Iris pigment epithelial cell (primary cell): ENCODE measurements at regions not wholly inside any gene's neighbourhood (a gene's known extent, or its start where the extent isn't known, plus 50 kb on each side); places are given as distances from the start of the nearest gene placed in this dataset.
"Not testable (repeated sequence)": the region's sequence is repeated elsewhere in the genome, so short reads cannot be mapped to it uniquely, and the experiment has no call there.

Source experiments
- DNase-seq: peaks from one replicate; pipeline ENCODE4 v3.0.0-alpha.2; 2011; ENCODE audit warnings: low read depth

DNA sequence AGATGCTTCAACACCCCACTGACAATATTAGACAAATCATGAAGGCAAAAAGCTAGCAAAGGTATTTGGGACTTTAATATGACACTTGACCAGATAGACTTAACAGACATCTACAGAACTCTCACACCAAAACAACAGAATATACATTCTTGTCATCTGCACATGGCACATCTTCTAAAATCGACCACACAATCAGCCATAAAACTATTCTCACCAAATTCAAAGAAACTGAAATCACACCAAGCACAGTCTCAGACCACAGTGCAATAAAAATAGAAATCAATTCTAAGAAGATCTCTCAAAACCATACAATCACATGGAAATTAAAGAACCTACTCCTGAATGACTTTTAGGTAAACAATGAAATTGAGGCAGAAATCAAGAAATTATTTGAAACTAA lies 340.8 kb downstream of the PPP1R2C start:
- no peak for DNase-seq

DNA sequence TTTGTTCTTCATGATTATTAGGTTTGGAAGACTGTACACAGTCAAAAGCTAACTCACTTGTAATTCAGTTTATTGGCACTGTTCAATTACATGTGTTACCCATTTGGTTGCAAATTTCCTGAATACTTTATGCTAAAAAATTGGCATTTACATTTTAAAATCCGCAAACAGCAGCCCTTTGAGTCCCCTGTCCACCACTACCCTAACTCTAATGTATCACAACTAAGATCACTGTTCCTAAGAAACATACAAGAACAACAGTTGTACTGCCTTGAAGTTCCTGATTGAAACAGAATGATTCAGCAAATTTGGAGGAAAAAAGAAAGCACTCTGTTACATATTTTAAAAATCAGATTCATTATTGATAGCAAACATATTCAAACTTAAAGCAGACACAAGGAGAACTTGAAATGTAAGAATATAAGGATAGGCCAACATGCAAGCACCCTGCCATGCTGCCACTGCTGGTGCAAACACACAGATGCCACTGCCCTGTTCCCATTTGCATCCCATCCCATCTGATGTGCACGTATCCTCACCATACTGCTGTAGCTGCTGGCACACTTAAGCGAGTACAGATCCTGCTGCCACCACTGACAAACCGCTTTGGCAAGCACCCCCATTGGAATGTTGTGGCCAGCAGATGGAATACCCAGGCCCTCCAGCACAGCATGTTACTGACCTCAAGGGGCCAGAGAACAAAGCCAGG lies 343.4 kb downstream of the PPP1R2C start:
- no peak for DNase-seq

DNA sequence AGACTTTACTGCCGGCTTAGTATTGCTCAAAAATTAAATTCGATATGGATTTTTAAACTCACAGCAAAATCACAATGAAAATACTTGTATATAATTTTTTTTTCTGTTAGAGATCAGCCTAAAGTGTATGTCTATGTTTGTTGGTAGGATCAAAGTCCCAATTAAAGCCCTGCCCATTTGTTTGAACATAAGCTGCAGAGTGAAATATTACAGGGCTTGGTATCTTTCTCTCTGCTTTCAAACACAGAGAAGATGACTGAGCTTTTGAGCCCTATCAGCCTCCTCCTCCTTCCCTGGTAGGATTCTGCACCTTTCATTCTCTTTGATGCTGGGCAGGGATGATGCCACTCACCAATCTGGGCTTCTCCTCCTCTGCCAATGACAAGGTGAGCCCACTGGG lies 345.4 kb downstream of the PPP1R2C start:
- DNase-seq, result no peak

DNA sequence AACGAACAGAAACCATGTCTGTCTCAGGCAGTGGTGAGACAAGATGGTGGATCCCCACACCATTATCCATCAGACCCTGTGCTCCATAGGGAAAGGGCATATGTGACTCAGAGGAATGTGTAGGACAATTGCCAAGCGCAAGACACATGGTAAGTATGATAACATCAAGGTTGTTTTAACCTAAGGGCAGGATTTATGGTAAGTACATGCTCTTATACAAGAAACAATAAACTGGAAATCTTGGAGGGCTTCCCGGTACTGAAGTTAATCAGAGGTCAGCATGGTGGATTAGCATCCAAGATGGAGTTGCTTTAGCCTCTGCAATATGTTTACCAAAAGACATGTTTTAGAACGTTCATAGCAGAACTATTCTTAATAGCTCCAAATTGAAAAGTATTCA lies 355.0 kb downstream of the PPP1R2C start:
- no peak for DNase-seq

DNA sequence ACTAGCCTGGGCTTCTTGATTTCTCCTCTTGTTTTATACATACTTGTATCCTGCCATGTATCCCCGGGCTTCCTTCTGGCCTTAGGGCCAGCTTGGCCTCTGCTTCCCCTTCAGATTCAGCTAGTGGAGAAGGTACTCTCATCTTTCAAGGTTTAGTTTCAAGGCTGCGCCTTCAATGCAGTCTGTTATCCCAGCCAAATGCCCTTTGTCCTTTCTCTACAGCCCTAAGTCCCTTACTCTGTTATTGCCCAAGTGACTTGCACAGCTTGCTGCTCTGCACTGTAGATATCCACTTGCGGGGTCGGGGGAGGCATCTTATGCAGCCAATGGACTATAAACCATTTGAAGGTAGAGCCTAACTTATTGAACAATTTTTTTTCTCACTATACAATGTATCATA lies 357.5 kb downstream of the PPP1R2C start:
- DNase-seq, result no peak

DNA sequence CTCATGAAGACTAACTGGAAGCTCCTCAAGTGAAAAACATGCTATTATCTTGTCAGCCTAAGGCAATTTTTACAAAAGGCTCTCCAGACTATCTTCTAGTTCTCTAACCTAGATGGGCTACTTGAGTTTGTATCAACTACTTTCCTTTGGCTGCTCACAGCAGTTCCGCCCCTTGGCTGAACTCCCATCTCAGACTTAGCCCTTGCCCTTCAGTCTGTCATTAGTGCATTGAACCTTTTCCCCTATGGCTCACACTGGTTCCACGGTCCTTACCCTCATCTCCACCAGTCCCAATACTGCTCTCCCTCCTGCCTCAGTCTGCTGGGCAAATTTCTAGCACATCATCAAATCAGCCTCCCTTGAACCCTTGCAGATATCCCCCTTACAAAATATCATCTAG lies 362.3 kb downstream of the PPP1R2C start:
- DNase-seq, result no peak

DNA sequence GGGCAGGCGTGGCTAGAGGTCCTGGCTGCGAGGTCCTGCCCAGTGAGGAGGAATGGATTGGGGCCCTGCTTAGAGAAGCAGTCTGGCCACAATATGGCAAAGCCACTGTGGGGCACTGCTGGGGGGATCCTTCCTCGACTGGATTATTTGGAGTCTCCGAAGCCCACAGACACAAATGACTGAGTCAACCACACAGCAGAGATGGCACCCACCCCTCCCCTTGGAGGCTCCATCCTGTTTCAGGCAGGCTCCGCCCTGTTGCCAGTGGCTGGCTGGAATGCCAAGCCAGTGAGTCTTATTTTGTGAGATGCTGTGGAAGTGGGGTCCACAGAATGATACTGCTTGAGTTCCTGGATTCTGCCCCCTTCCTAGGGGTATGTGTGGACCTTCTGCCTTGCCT lies 363.9 kb downstream of the PPP1R2C start:
- DNase-seq, result no peak

DNA sequence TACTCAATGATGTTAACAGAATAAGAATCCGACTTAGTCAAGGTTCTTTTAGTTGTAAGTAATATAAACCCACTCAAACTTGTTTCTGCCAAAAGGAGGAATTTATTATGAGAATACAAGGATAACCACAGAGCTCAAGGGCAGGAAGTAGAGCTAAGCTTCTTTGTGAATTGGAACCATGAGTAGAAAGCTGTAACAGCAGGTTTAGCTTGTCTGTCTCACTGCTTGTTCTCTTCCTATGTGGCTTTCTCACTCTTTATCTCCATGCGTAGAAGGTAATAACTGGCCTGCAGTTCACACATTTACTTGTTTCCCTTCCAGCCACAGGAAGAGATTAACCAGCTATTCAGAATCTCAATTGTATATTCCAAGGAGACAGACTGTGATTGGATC lies 378.3 kb downstream of the PPP1R2C start:
- no peak for DNase-seq

DNA sequence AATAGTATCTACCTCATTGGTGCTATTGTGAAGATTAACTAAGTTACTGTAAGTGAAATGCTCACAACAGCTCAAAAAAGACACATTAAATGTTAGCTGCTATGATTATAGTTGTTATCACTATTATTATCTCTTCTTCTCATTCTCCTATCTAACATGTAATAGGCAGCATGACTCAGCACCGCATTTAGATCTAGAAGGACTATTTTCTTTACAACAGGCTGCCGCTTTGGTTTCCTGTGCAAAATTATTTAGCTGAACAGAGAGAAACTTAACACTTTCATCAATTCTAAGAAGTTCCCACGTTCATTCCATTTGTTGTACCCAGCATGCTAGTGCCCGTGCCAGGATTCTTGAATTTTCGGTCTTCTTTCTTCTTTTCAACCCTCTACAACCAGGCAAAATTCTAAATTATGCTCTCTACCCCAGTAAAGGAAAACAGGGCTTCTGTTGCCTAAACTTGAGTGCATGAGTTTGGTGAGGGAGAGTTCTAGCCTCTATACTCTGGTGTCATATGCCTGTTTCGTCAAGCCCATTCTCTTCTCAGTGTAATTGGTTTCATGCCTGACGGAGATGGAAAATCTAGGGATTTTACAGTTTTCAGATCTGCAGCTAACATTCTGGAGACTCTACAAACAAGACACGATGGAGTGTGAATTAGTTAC lies 378.9 kb downstream of the PPP1R2C start:
- peak; percentile 10 for DNase-seq

DNA sequence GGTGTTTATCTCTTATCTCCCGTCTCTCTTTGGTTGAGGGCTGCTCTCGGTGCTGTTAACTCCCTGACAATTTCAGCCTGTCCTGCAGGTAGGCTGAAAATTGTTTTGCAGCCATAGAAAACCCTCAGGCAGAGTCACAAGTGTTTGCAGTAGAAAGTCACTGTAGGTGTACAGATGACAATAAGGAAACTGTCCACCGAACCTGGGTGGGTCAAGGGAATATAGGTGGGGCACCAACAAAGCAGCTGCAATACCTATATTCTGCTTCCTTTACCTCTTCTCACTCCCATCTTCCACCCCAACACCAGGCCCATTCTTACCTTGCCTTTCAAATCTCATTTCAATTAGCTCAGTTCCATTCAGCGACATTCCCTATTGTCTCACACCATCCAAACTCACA lies 381.8 kb downstream of the PPP1R2C start:
- DNase-seq, result no peak

DNA sequence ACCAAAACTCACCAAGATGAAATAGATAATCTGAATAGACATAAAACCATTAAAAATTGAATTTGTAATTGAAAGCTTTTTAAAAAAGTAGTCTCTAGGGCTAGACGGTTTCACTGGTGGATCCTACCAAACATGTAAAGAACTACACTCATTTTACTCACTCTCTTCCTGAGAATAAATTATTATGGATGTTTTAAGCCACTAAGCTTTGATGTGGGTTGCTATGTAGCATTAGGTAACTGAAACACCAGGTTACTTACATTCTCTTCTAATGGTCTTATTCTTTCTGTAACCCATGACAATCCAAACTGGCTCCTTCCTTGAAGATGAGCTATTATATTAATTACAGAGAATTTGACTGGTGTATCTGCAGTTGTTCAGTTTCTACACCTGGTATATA lies 385.1 kb downstream of the PPP1R2C start:
- no peak for DNase-seq

DNA sequence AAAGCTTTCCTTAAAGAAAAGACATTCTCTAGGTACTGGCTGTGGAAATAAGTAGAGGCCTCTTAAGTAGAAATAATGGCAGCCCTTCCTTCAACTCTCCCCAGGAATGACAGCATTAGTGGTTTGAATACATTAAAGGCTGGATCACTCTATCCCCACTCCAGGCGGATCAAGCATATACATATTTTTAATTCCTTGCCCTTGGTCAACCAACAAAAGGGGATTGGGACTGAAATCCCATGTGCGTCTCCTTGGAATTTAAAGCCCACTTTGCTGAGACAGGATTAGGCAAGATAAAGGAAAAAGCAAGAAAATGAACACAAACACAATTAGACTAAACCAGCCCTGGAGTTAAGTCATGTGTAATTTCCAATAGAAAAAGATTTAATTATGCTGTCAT lies 391.3 kb downstream of the PPP1R2C start:
- no peak for DNase-seq

DNA sequence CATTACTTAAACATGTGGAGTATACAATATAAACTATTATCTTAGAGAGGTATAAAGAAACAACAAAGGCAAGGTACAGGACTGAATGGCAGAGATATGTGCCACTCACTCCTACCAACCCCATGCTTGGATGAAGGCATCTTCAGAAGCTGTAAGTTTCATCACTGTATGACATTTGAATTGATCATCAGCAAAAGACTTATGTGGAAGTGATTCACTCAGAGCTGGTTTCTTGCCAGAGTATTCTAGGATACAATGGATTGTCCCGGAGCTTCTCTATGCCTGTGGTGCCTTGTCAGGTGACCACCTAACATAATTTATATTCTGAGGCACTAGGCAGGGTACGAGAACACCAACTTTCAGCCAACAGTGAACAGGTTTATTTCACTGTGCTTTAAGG lies 392.2 kb downstream of the PPP1R2C start:
- DNase-seq, result no peak

DNA sequence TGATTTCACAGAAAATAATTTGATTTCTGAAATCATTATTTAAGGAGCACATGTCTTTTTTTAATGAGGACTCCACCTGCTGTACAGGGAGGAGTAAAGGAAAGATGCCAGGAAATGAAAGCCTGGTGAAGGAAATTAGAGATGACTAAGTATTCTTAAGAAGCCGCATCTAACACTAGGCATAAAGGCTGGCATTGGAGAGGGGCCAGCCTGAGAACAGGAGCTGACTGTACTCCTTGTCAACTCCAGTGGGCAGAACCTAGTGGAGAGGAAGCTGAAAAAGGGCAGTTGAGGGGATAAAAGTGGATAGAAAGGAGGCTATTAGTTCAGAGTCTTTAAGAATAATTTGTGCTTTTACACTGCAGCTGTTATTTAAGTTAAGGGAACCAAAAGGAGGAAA lies 393.0 kb downstream of the PPP1R2C start:
- DNase-seq, result no peak

DNA sequence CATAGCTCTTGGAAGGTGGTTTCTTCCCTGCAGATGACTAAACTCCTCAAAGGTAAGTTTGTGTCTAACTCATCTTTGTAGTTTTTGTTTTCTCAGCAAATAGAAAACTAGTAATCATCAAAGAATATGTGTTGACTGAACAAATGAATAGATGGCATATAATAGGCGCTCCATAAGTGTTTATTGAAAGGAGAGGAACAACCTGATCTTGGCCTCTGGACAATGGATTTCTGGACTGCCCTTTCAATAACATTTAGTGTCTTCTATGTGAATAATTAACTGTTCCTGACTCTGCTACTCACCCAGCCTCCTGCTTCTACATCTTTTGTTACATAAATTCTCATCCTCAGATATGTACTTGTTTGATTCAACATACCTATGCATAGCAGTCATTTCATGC lies 399.1 kb downstream of the PPP1R2C start:
- no peak for DNase-seq

DNA sequence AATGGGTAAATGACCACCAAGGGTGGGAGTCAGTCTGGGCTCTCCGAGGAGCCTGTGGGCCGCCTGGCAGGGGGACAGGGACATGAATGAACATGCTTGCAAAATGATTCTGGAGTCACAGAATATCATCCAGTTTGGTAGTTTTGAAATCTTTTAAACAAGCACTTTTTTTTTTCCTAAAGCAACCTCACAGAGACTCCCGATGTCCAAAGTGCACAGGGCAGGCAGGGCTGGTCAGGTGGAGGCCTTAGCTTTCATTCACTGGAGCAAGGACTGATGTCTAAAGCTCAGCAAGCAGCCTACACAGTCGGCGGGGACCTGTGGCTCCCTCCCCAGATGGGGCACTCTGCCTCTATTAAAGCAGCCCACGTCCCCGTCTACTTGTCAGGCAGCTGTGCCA lies 402.9 kb downstream of the PPP1R2C start:
- DNase-seq, result no peak

DNA sequence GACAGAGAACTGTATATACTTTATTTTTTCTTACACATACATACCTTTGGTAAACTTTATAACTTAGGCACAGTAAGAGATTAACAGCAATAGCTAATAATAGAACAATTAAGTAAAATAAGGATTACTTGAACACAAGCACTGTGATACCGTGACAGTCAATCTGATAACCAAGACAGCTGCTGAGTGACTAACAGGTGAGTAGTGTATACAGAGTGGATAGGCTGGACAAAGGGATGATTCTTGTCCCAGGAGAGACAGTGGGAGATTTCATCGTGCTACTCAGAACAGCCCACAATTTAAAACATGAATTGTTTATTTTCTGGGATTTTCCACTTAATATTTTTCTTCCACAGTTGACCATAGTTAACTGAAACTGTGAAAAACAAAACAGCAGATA lies 411.8 kb downstream of the PPP1R2C start:
- no peak for DNase-seq

DNA sequence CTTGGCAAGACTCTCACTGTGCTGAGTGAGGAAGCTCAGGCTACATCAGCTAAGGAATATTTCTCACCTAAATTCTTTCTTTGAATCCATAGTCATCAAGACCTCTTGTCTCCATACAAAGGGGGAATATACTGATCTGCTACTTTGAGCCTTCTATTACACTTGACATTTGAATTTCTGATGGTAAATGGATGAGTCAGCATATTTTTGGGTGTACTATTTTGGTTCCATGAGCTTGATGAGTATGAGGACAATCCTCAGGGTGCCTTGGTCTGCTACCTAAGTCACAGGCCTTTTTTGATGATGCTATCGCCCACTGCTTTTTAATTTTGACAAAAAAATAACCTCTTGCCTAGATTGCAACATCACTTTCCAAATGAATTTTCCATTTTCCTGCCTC lies 415.7 kb downstream of the PPP1R2C start:
- DNase-seq, result no peak

DNA sequence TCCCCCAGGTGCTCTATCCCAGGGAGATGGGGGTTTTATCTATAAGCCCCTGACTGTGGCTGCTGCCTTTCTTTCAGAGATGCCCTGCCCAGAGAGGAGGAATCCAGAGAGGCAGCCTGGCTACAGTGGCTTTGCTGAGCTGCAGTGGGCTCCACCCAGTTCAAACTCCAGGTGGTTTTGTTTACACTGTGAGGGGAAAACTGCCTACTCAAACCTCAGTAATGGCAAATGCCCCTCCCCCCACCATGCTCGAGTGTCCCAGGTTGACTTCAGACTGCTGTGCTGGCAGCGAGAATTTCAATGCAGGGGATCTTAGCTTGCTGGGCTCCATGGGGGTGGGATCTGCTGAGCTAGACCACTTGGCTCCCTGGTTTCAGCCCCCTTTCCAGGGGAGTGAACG lies 419.6 kb upstream of the CASK start:
- DNase-seq, result not testable (repeated sequence)
